Keratinocyte (primary cell): ENCODE measurements at regions not wholly inside any gene's neighbourhood (a gene's known extent, or its start where the extent isn't known, plus 50 kb on each side); places are given as distances from the start of the nearest gene placed in this dataset.

ENCODE experiments used
- DNase-seq: peaks from one replicate; pipeline ENCODE4 v3.0.0-alpha.2; 2011; ENCODE audit warnings: low read depth, missing footprints, low spot score
- FAIRE-seq: peaks from 2 replicates; lab custom pipeline; 2011; peaks lifted over from hg19 to GRCh38; lab: Jason Lieb, UNC
- H2AFZ ChIP-seq: 2 replicates; pipeline ENCODE4 v1.6.0; 2012; ENCODE audit warnings: low read length, control low read depth, inconsistent platforms; ENCODE audit not compliant: control insufficient read depth
- H3K27ac ChIP-seq: 2 replicates; pipeline ENCODE4 v1.5.1; 2011; ENCODE audit warnings: low read length; ENCODE audit not compliant: control insufficient read depth, insufficient read depth
- H3K27me3 ChIP-seq: 3 replicates; pipeline ENCODE4 v1.6.0; 2011; ENCODE audit warnings: low read length; ENCODE audit not compliant: control insufficient read depth, insufficient read depth; ENCODE audit errors: extremely low read depth
- H3K36me3 ChIP-seq, 2 experiments: 2 replicates in 1 of 2; 3 replicates in 1 of 2; pipeline ENCODE4 v1.5.1; 2011; ENCODE audit warnings: low read length in 2 of 2, mild to moderate bottlenecking in 1 of 2; ENCODE audit not compliant: control insufficient read depth in 2 of 2, insufficient read depth in 2 of 2; ENCODE audit errors: extremely low read depth in 1 of 2
- H3K4me1 ChIP-seq: 3 replicates; pipeline ENCODE4 v1.5.1; 2011; ENCODE audit warnings: low read length; ENCODE audit not compliant: control insufficient read depth, insufficient read depth; ENCODE audit errors: extremely low read depth
- H3K4me2 ChIP-seq: 3 replicates; pipeline ENCODE4 v1.6.0; 2011; ENCODE audit warnings: low read depth, low read length; ENCODE audit not compliant: control insufficient read depth, insufficient read depth; ENCODE audit errors: extremely low read depth
- H3K4me3 ChIP-seq, 3 experiments: fragments of 200-600 bp in 1 of 3; sonication (generic) in 1 of 3; 2 replicates in 2 of 3; 3 replicates in 1 of 3; pipeline ENCODE4 v1.5.1; 2011 to 2016; ENCODE audit warnings: low read length in 3 of 3, mild to moderate bottlenecking in 3 of 3, control low read depth in 2 of 3, inconsistent platforms in 1 of 3, low read depth in 1 of 3, mixed read lengths in 1 of 3, mixed run types in 1 of 3, moderate library complexity in 1 of 3; ENCODE audit not compliant: control insufficient read depth in 2 of 3, insufficient read depth in 2 of 3; ENCODE audit errors: extremely low read depth in 1 of 3
- H3K79me2 ChIP-seq: 2 replicates; pipeline ENCODE4 v1.6.0; 2012; ENCODE audit warnings: low read length; ENCODE audit not compliant: control insufficient read depth, insufficient read depth
- H3K9ac ChIP-seq: 3 replicates; pipeline ENCODE4 v1.6.0; 2011; ENCODE audit warnings: low read length; ENCODE audit not compliant: control insufficient read depth, insufficient read depth; ENCODE audit errors: extremely low read depth
- H3K9me1 ChIP-seq: 3 replicates; pipeline ENCODE4 v1.6.0; 2011; ENCODE audit warnings: low read length; ENCODE audit not compliant: control insufficient read depth, insufficient read depth; ENCODE audit errors: extremely low read depth
- H3K9me3 ChIP-seq: 2 replicates; pipeline ENCODE4 v1.5.1; 2012; ENCODE audit warnings: low read depth, low read length; ENCODE audit not compliant: control insufficient read depth
- H4K20me1 ChIP-seq: 3 replicates; pipeline ENCODE4 v1.6.0; 2011; ENCODE audit warnings: low read length; ENCODE audit not compliant: control insufficient read depth, insufficient read depth; ENCODE audit errors: extremely low read depth
- CTCF ChIP-seq, 3 experiments: IDR thresholded peaks in 1 of 3; conservative IDR thresholded peaks in 1 of 3; optimal IDR thresholded peaks in 1 of 3; 2 replicates in 2 of 3; 3 replicates in 1 of 3; pipeline versions ENCODE3 to v1.5.1; 2011; ENCODE audit warnings: low read length in 3 of 3, mild to moderate bottlenecking in 3 of 3, moderate library complexity in 2 of 3, control low read depth in 1 of 3, inconsistent platforms in 1 of 3; ENCODE audit not compliant: insufficient read depth in 2 of 3; ENCODE audit errors: extremely low read depth in 1 of 3
- EZH2 ChIP-seq: IDR thresholded peaks from one replicate; pipeline ENCODE4 v1.6.1; 2012; ENCODE audit warnings: inconsistent platforms, mild to moderate bottlenecking, low read length, moderate library complexity
- dilution Hi-C: fragments of 300-500 bp; cut with MboI; formaldehyde crosslinking; loops from one replicate; pipeline ENCODE4 v1.7.0; 2020; ENCODE audit warnings: low sequenced_read_pairs; ENCODE audit not compliant: extremely low pct_ligation_motif_present

- Histone ChIP-seq H3K4me1 (no peaks in the 10 kb centered on the region), H3K9me1 (no peaks in the 10 kb centered on the region), H3K9me3 (no peaks in the 10 kb centered on the region), H3K27me3 (no peaks in the 10 kb centered on the region), H4K20me1 (no peaks in the 10 kb centered on the region), H2AFZ (no peak overlapping the region), H3K27ac (no peak overlapping the region), H3K4me3 (no peak overlapping the region), H3K79me2 (no peaks in the 10 kb centered on the region), H3K4me2 (no peak overlapping the region), H3K9ac (no peak overlapping the region), H3K36me3 (no peaks in the 10 kb centered on the region)
- DNase-seq, result no peak
- TF ChIP-seq CTCF (optimal IDR thresholded peaks at IDR 0.05 in 1 of 3, IDR thresholded peaks at IDR 0.05 in 1 of 3, conservative IDR thresholded peaks at IDR 0.05 in 1 of 3; ENCODE audit: extremely low read depth in 1 of 3, insufficient read depth in 2 of 3, low read length in 3 of 3), result no peak
- TF ChIP-seq EZH2, result no peak
- FAIRE-seq, result no peak
- dilution Hi-C loops, result no loop called here
Observed at GRCh38 chr3:62929771-62930170, 54.6 kb upstream of the CADPS start.

GRCh38 chr3:62935793-62936192 is 60.6 kb upstream of the CADPS start:
- no peak overlapping the region for H3K9ac ChIP-seq
- no peaks in the 10 kb centered on the region for H3K9me3 ChIP-seq
- H3K79me2 ChIP-seq, result no peaks in the 10 kb centered on the region
- no peaks in the 10 kb centered on the region for H4K20me1 ChIP-seq
- H3K4me2 ChIP-seq, result no peak overlapping the region
- no peak for TF ChIP-seq CTCF (optimal IDR thresholded peaks at IDR 0.05 in 1 of 3, IDR thresholded peaks at IDR 0.05 in 1 of 3, conservative IDR thresholded peaks at IDR 0.05 in 1 of 3; ENCODE audit: extremely low read depth in 1 of 3, insufficient read depth in 2 of 3, low read length in 3 of 3)
- no peak for TF ChIP-seq EZH2
- FAIRE-seq (no peak), DNase-seq (no peak)
- H3K4me1 ChIP-seq, result no peaks in the 10 kb centered on the region
- H3K27ac ChIP-seq, result no peak overlapping the region
- no peaks in the 10 kb centered on the region for H3K27me3 ChIP-seq
- dilution Hi-C loops, result no loop called here
- H2AFZ ChIP-seq, result no peak overlapping the region
- H3K4me3 ChIP-seq, result no peak overlapping the region
- H3K36me3 ChIP-seq, result no peaks in the 10 kb centered on the region
- H3K9me1 ChIP-seq, result no peaks in the 10 kb centered on the region
